Tibial nerve (tissue), 4 donors: ENCODE measurements at regions not wholly inside any gene's neighbourhood (a gene's known extent, or its start where the extent isn't known, plus 50 kb on each side); places are given as distances from the start of the nearest gene placed in this dataset.

Experiments
- DNase-seq, 2 donors: peaks; one replicate each; pipeline ENCODE4 v3.0.0-alpha.2; 2019; ENCODE audit warnings: low spot score in 2 of 2
- H3K27ac ChIP-seq, 4 donors: fragments of 200-600 bp; sonication (generic) in 3 of 4; one replicate each; pipeline ENCODE4 v1.5.1; 2017 to 2019; ENCODE audit warnings: mild to moderate bottlenecking in 1 of 4
- H3K27me3 ChIP-seq, 2 donors: fragments of 200-600 bp; sonication (generic) in 1 of 2; one replicate each; pipeline versions ENCODE4 v1.5.1 to v1.6.0; 2017 to 2019
- H3K36me3 ChIP-seq, 3 donors: fragments of 200-600 bp; sonication (generic); one replicate each; pipeline ENCODE4 v1.5.1; 2018 to 2019
- H3K4me1 ChIP-seq, 4 donors: fragments of 200-600 bp; sonication (generic) in 3 of 4; one replicate each; pipeline ENCODE4 v1.5.1; 2017 to 2019
- H3K4me3 ChIP-seq, 4 donors: fragments of 200-600 bp; sonication (generic) in 3 of 4; one replicate each; pipeline ENCODE4 v1.5.1; 2017 to 2019; ENCODE audit warnings: mild to moderate bottlenecking in 1 of 4, moderate library complexity in 1 of 4
- H3K9me3 ChIP-seq, 4 donors: fragments of 200-600 bp; sonication (generic) in 3 of 4; one replicate each; pipeline ENCODE4 v1.5.1; 2017 to 2019
- EP300 ChIP-seq, 2 donors: sonication (generic); formaldehyde crosslinking; IDR thresholded peaks; one replicate each; pipeline ENCODE4 v1.6.1; 2017; ENCODE audit warnings: antibody characterized with exemption in 2 of 2, mild to moderate bottlenecking in 1 of 2
- POLR2A ChIP-seq, 2 donors: fragments of 450-650 bp; IDR thresholded peaks; one replicate each; pipeline ENCODE4 v1.6.1; 2017; ENCODE audit warnings: antibody characterized with exemption in 2 of 2, mild to moderate bottlenecking in 2 of 2, moderate library complexity in 2 of 2
- WGBS, 2 donors: methylation state at CpG; one replicate each; pipeline ENCODE4 v1.1.5; 2018; 5-methylcytosine and 5-hydroxymethylcytosine counted together
- TF ChIP-seq, protein P1 (sequence below), 5 experiments: fragments of 200-600 bp in 3 of 5; fragments of 450-650 bp in 2 of 5; sonication (generic) in 3 of 5; IDR thresholded peaks; one replicate each; pipeline ENCODE4 v1.5.1; 2016 to 2019; ENCODE audit warnings: antibody characterized with exemption in 5 of 5, mild to moderate bottlenecking in 3 of 5, moderate library complexity in 2 of 5

DNA sequence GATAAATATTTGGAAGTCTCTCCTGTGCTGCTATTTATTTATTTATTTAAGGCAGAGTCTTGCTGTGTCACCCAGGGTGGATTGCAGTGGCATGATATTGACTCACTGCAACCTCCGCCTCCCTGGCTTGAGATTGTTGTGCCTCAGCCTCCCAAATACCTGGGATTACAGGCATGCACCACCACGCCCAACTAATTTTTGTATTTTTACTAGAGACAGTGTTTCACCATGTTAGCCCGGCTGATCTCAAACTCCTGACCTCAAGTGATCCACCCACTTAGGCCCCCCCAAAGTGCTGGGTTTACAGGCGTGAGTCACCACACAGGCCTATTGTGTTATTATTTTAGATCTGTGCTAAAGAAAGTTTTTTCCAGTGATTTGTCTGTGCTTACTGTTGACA is 225.2 kb downstream of the CCER1 start:
- DNase-seq = no peak
- TF ChIP-seq, protein P1, sequence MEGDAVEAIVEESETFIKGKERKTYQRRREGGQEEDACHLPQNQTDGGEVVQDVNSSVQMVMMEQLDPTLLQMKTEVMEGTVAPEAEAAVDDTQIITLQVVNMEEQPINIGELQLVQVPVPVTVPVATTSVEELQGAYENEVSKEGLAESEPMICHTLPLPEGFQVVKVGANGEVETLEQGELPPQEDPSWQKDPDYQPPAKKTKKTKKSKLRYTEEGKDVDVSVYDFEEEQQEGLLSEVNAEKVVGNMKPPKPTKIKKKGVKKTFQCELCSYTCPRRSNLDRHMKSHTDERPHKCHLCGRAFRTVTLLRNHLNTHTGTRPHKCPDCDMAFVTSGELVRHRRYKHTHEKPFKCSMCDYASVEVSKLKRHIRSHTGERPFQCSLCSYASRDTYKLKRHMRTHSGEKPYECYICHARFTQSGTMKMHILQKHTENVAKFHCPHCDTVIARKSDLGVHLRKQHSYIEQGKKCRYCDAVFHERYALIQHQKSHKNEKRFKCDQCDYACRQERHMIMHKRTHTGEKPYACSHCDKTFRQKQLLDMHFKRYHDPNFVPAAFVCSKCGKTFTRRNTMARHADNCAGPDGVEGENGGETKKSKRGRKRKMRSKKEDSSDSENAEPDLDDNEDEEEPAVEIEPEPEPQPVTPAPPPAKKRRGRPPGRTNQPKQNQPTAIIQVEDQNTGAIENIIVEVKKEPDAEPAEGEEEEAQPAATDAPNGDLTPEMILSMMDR (IDR thresholded peaks at IDR 0.05) = no peak
- no peak for TF ChIP-seq EP300 (IDR thresholded peaks at IDR 0.05)
- no peaks in the 10 kb centered on the region for H3K9me3 ChIP-seq
- WGBS, 2 donors = 66 to 76% methylated on average over 4 of the region's 4 CpGs
- H3K4me3 ChIP-seq = no peak overlapping the region
- no peak overlapping the region for H3K27ac ChIP-seq
- H3K4me1 ChIP-seq = no peaks in the 10 kb centered on the region
- H3K27me3 ChIP-seq = no peaks in the 10 kb centered on the region
- no peaks in the 10 kb centered on the region for H3K36me3 ChIP-seq

DNA sequence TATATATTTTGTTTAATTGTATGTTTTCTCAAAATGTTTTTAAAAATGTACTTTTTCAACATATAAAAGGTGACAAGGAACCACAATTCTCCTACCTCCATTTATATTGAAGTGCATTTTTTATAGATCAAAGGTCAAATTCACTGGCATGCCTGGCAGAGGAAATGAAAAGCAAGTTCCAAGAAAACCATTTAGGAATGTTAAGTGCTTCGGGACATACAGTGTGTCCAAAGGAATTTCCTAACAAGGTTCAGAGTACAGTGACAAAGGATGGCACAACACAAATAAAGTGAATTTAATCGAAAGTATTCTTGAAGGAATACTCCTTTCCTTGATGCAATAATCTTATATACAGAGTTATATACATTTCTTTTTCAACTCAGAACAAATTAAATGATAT is 242.3 kb downstream of the CCER1 start:
- no peaks in the 10 kb centered on the region for H3K27me3 ChIP-seq
- 34 to 52% methylated on average over 2 of the region's 2 CpGs for WGBS, 2 donors
- no peaks in the 10 kb centered on the region for H3K4me1 ChIP-seq
- no peak for DNase-seq
- H3K27ac ChIP-seq = no peak overlapping the region
- TF ChIP-seq, protein P1 (IDR thresholded peaks at IDR 0.05) = no peak
- no peak for TF ChIP-seq POLR2A (IDR thresholded peaks at IDR 0.05)
- TF ChIP-seq EP300 (IDR thresholded peaks at IDR 0.05) = no peak
- H3K36me3 ChIP-seq = no peaks in the 10 kb centered on the region
- H3K9me3 ChIP-seq = no peaks in the 10 kb centered on the region
- H3K4me3 ChIP-seq = no peak overlapping the region

DNA sequence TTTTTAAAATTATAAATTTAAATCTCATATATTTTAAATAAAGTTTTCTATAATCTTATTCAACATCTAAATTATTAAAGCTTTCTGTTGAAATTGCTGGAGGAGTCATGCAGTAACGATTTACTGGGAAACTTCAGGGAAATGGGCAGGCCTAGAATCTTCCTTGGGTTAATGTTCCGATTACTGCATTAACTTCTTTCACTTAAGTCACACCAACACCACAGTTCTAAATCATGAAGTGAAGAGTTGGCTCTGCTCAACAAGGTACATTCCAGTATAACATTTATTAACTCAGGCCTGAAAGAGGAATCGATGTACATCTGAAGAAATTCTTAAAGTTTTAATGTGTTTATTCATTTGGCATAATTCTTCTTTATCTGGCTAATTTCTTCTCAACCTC is 244.3 kb downstream of the CCER1 start:
- Histone ChIP-seq H3K27ac (no peak overlapping the region), H3K4me3 (no peak overlapping the region), H3K27me3 (no peaks in the 10 kb centered on the region), H3K36me3 (no peaks in the 10 kb centered on the region), H3K4me1 (no peaks in the 10 kb centered on the region), H3K9me3 (no peaks in the 10 kb centered on the region)
- WGBS, 2 donors = 92 to 95% methylated on average over 3 of the region's 3 CpGs
- no peak for DNase-seq
- TF ChIP-seq, protein P1 (IDR thresholded peaks at IDR 0.05) = no peak
- TF ChIP-seq EP300 (IDR thresholded peaks at IDR 0.05) (no peak), POLR2A (IDR thresholded peaks at IDR 0.05) (no peak)

DNA sequence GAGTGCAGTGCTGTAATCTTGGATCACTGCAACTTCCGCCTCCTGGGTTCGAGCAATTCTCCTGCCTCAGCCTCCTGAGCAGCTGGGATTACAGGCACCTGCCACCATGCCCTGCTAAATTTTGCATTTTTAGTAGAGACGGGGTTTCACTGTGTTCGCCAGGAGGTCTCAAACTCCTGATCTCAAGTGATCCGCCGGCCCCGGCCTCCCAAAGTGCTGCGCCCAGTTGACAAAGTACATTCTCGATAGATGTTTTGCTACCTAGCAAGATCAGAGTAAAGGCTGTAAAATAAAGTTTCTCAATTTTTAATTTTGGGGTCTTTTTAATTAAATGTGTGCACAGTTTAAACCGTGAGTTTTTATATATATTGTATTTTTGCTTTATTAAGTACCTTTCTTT is 248.9 kb downstream of the CCER1 start:
- H3K36me3 ChIP-seq = no peaks in the 10 kb centered on the region
- H3K27me3 ChIP-seq = no peaks in the 10 kb centered on the region
- TF ChIP-seq EP300 (IDR thresholded peaks at IDR 0.05) (no peak), POLR2A (IDR thresholded peaks at IDR 0.05) (no peak)
- TF ChIP-seq, protein P1 (IDR thresholded peaks at IDR 0.05) = no peak
- no peak for DNase-seq
- no peak overlapping the region for H3K4me3 ChIP-seq
- WGBS, 2 donors = 95 to 97% methylated on average over 10 of the region's 10 CpGs
- no peaks in the 10 kb centered on the region for H3K4me1 ChIP-seq
- no peak overlapping the region for H3K27ac ChIP-seq
- H3K9me3 ChIP-seq = no peaks in the 10 kb centered on the region

DNA sequence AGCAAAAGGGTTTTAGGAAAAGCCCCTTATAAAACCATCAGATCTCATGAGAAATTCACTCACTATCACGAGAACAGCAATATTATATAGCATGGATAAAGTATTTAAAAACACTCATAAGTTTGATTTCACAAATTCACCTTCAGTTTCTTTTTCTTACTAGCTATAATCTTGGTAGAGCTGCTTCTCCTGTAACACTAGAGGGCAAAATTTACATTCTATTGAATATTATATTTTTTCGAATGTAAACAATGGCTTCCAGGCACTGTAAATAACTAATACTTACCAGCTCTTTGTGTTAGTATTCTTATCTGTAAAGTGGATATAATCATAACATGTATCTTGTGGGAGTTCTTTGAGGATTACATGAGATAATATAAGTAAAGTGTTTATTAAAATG is 259.6 kb downstream of the CCER1 start:
- no peaks in the 10 kb centered on the region for H3K4me1 ChIP-seq
- DNase-seq = no peak
- H3K27me3 ChIP-seq = no peaks in the 10 kb centered on the region
- no peak overlapping the region for H3K4me3 ChIP-seq
- WGBS, 2 donors = 81 to 82% methylated on average over 2 of the region's 2 CpGs
- no peaks in the 10 kb centered on the region for H3K36me3 ChIP-seq
- H3K27ac ChIP-seq = no peak overlapping the region
- no peak for TF ChIP-seq EP300 (IDR thresholded peaks at IDR 0.05)
- TF ChIP-seq, protein P1 (IDR thresholded peaks at IDR 0.05) = no peak
- TF ChIP-seq POLR2A (IDR thresholded peaks at IDR 0.05) = no peak
- no peaks in the 10 kb centered on the region for H3K9me3 ChIP-seq
